HEK293 (cell line): ENCODE measurements at regions not wholly inside any gene's neighbourhood (a gene's known extent, or its start where the extent isn't known, plus 50 kb on each side); places are given as distances from the start of the nearest gene placed in this dataset.

Source experiments
- CTCF ChIA-PET: fragments of 350-600 bp; formaldehyde crosslinking; extraction: SDS; loops from one replicate; lab custom pipeline; 2021; ENCODE audit warnings: antibody characterized with exemption; lab: Yijun Ruan, JAX
- POLR2A ChIA-PET: fragments of 300-600 bp; formaldehyde crosslinking; extraction: SDS; loops from one replicate; lab custom pipeline; 2020; ENCODE audit warnings: antibody characterized with exemption, inconsistent platforms; lab: Yijun Ruan, JAX
- H3K27ac ChIP-seq: fragments of 200-500 bp; sonication (Bioruptor generic); 2 replicates; pipeline ENCODE4 v1.5.1; 2014; ENCODE audit warnings: low read depth, low read length, control low read depth, inconsistent platforms; ENCODE audit errors: extremely low read depth
- H3K36me3 ChIP-seq, 2 experiments: fragments of 200-500 bp in 1 of 2; sonication (Bioruptor generic) in 1 of 2; 1 replicate in 1 of 2; 2 replicates in 1 of 2; pipeline ENCODE4 v1.5.1; 2014 to 2017; ENCODE audit warnings: inconsistent platforms in 2 of 2, low read length in 2 of 2; ENCODE audit not compliant: control insufficient read depth in 2 of 2, insufficient read depth in 1 of 2
- H3K4me1 ChIP-seq: fragments of 200-500 bp; sonication (Bioruptor generic); 2 replicates; pipeline ENCODE4 v1.5.1; 2014; ENCODE audit warnings: mild to moderate bottlenecking, low read length, inconsistent platforms; ENCODE audit not compliant: control insufficient read depth, insufficient read depth
- H3K4me3 ChIP-seq: 2 replicates; pipeline ENCODE4 v1.5.1; 2011; ENCODE audit warnings: low read depth, mild to moderate bottlenecking, control low read depth, low read length, moderate library complexity
- H3K9me3 ChIP-seq: fragments of 200-500 bp; sonication (Bioruptor generic); 2 replicates; pipeline ENCODE4 v1.5.1; 2014; ENCODE audit warnings: low read depth, low read length, inconsistent platforms; ENCODE audit not compliant: control insufficient read depth, insufficient read depth
- BCL11B ChIP-seq: fragments of 450-650 bp; formaldehyde crosslinking; IDR thresholded peaks from 2 replicates; pipeline ENCODE4 v1.5.1; 2016; ENCODE audit warnings: low read depth, missing biosample characterization, missing genetic modification characterization
- MYNN ChIP-seq: fragments of 450-650 bp; formaldehyde crosslinking; IDR thresholded peaks from 2 replicates; pipeline ENCODE4 v1.5.1; 2016; ENCODE audit warnings: missing biosample characterization, missing genetic modification characterization, borderline replicate concordance
- ZFHX2 ChIP-seq: fragments of 450-650 bp; formaldehyde crosslinking; conservative IDR thresholded peaks from 2 replicates; pipeline ENCODE4 v1.5.1; 2016; ENCODE audit warnings: missing biosample characterization, missing genetic modification characterization
- ZFP37 ChIP-seq: fragments of 450-650 bp; formaldehyde crosslinking; IDR thresholded peaks from 2 replicates; pipeline ENCODE4 v1.5.1; 2016; ENCODE audit warnings: missing biosample characterization, missing genetic modification characterization
- ZNF138 ChIP-seq: fragments of 450-650 bp; formaldehyde crosslinking; IDR thresholded peaks from 2 replicates; pipeline ENCODE4 v1.5.1; 2016; ENCODE audit warnings: missing biosample characterization, missing genetic modification characterization, borderline replicate concordance
- ZNF175 ChIP-seq: fragments of 450-650 bp; formaldehyde crosslinking; IDR thresholded peaks from 2 replicates; pipeline ENCODE4 v1.5.1; 2016; ENCODE audit warnings: missing biosample characterization, missing genetic modification characterization
- ZNF350 ChIP-seq: fragments of 450-650 bp; formaldehyde crosslinking; IDR thresholded peaks from 2 replicates; pipeline ENCODE4 v1.5.0; 2017; ENCODE audit warnings: missing biosample characterization, mild to moderate bottlenecking, missing genetic modification characterization
- ZNF37A ChIP-seq: fragments of 450-650 bp; IDR thresholded peaks from 2 replicates; pipeline ENCODE4 v1.5.1; 2018; ENCODE audit warnings: missing biosample characterization, missing genetic modification characterization
- ZNF423 ChIP-seq: fragments of 450-650 bp; formaldehyde crosslinking; IDR thresholded peaks from 2 replicates; pipeline ENCODE4 v1.5.1; 2016; ENCODE audit warnings: missing biosample characterization, missing genetic modification characterization
- ZNF48 ChIP-seq: fragments of 450-650 bp; formaldehyde crosslinking; IDR thresholded peaks from 2 replicates; pipeline ENCODE4 v1.5.1; 2016; ENCODE audit warnings: missing biosample characterization, missing genetic modification characterization
- ZNF600 ChIP-seq: fragments of 450-650 bp; formaldehyde crosslinking; IDR thresholded peaks from 2 replicates; pipeline ENCODE4 v1.5.1; 2016; ENCODE audit warnings: missing biosample characterization, missing genetic modification characterization
- ZNF610 ChIP-seq: fragments of 450-650 bp; formaldehyde crosslinking; IDR thresholded peaks from 2 replicates; pipeline ENCODE4 v1.5.1; 2016; ENCODE audit warnings: missing biosample characterization, missing genetic modification characterization, borderline replicate concordance
- ZSCAN16 ChIP-seq: fragments of 450-650 bp; formaldehyde crosslinking; IDR thresholded peaks from 2 replicates; pipeline ENCODE4 v1.5.1; 2016; ENCODE audit warnings: missing biosample characterization, missing genetic modification characterization
- TF ChIP-seq, protein P1 (sequence below): fragments of 450-650 bp; formaldehyde crosslinking; IDR thresholded peaks from 2 replicates; pipeline ENCODE4 v1.5.1; 2016; ENCODE audit warnings: missing biosample characterization, missing genetic modification characterization
- TF ChIP-seq, protein P2 (sequence below): fragments of 450-650 bp; formaldehyde crosslinking; IDR thresholded peaks from 2 replicates; pipeline ENCODE4 v1.5.1; 2016; ENCODE audit warnings: missing biosample characterization, missing genetic modification characterization, borderline replicate concordance
- TF ChIP-seq, protein P3 (sequence below): fragments of 450-650 bp; IDR thresholded peaks from 2 replicates; pipeline ENCODE4 v1.5.1; 2018; ENCODE audit warnings: missing biosample characterization, mild to moderate bottlenecking, missing genetic modification characterization

DNA sequence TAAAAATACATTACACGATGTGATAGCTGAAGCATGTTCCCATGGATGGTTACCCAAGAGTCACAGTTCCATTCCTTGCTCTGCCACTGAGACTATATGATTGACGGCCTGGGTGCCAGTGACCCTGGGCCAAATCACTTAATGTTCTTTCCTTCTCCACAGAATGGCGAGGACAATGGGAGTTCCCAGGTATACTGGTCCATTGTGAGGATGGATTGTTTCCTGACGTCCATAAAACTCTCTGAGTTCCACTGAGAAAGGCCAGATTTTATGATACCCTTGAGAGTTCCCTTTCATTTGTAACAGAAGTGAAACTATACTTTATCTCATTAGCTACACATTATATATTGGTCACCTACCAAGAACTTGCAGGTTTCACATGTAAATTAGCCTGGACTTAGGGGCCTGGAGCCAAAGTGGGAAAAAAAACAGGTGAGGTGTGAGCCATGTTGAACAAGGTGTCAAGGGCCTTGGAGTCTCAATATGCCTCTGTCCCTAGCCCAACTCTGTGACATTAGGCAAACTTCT, 502.2 kb upstream of the DAB1 start (continued):
- TF ChIP-seq, protein P1, sequence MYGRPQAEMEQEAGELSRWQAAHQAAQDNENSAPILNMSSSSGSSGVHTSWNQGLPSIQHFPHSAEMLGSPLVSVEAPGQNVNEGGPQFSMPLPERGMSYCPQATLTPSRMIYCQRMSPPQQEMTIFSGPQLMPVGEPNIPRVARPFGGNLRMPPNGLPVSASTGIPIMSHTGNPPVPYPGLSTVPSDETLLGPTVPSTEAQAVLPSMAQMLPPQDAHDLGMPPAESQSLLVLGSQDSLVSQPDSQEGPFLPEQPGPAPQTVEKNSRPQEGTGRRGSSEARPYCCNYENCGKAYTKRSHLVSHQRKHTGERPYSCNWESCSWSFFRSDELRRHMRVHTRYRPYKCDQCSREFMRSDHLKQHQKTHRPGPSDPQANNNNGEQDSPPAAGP (tag by site-specific recombination), result no peak
- TF ChIP-seq, protein P2, sequence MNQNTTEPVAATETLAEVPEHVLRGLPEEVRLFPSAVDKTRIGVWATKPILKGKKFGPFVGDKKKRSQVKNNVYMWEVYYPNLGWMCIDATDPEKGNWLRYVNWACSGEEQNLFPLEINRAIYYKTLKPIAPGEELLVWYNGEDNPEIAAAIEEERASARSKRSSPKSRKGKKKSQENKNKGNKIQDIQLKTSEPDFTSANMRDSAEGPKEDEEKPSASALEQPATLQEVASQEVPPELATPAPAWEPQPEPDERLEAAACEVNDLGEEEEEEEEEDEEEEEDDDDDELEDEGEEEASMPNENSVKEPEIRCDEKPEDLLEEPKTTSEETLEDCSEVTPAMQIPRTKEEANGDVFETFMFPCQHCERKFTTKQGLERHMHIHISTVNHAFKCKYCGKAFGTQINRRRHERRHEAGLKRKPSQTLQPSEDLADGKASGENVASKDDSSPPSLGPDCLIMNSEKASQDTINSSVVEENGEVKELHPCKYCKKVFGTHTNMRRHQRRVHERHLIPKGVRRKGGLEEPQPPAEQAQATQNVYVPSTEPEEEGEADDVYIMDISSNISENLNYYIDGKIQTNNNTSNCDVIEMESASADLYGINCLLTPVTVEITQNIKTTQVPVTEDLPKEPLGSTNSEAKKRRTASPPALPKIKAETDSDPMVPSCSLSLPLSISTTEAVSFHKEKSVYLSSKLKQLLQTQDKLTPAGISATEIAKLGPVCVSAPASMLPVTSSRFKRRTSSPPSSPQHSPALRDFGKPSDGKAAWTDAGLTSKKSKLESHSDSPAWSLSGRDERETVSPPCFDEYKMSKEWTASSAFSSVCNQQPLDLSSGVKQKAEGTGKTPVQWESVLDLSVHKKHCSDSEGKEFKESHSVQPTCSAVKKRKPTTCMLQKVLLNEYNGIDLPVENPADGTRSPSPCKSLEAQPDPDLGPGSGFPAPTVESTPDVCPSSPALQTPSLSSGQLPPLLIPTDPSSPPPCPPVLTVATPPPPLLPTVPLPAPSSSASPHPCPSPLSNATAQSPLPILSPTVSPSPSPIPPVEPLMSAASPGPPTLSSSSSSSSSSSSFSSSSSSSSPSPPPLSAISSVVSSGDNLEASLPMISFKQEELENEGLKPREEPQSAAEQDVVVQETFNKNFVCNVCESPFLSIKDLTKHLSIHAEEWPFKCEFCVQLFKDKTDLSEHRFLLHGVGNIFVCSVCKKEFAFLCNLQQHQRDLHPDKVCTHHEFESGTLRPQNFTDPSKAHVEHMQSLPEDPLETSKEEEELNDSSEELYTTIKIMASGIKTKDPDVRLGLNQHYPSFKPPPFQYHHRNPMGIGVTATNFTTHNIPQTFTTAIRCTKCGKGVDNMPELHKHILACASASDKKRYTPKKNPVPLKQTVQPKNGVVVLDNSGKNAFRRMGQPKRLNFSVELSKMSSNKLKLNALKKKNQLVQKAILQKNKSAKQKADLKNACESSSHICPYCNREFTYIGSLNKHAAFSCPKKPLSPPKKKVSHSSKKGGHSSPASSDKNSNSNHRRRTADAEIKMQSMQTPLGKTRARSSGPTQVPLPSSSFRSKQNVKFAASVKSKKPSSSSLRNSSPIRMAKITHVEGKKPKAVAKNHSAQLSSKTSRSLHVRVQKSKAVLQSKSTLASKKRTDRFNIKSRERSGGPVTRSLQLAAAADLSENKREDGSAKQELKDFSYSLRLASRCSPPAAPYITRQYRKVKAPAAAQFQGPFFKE (tag by site-specific recombination), result no peak
- TF ChIP-seq ZFP37, result no peak
- no peak for TF ChIP-seq ZNF610 (tag by site-specific recombination)
- TF ChIP-seq MYNN, result no peak
- TF ChIP-seq ZNF138 (tag by site-specific recombination), result no peak
- no peak for TF ChIP-seq ZNF600 (tag by site-specific recombination)
- TF ChIP-seq ZNF48 (tag by site-specific recombination), result no peak
- no peak for TF ChIP-seq ZFHX2 (tag by site-specific recombination)
- TF ChIP-seq, protein P3, sequence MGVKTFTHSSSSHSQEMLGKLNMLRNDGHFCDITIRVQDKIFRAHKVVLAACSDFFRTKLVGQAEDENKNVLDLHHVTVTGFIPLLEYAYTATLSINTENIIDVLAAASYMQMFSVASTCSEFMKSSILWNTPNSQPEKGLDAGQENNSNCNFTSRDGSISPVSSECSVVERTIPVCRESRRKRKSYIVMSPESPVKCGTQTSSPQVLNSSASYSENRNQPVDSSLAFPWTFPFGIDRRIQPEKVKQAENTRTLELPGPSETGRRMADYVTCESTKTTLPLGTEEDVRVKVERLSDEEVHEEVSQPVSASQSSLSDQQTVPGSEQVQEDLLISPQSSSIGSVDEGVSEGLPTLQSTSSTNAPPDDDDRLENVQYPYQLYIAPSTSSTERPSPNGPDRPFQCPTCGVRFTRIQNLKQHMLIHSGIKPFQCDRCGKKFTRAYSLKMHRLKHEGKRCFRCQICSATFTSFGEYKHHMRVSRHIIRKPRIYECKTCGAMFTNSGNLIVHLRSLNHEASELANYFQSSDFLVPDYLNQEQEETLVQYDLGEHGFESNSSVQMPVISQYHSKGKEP (tag by site-specific recombination), result no peak

DNA sequence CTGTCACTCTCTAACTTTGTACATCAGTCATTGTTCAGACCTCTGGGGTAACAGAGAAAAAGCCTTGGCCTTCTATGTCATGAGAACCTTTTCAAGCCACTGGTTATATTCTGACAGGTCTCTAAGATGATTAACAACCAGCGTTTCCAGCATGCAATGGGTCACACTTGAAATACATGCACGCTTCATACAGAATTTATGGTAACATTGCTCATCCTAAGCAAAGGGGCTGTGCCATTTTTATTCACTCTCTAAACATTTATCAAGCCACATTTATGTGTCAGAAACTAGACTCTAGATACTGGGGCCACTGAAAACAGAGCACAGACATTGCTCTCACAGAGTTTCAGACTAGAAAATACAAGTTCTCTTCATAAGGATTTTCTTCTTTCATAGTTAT, 501.4 kb upstream of the DAB1 start:
- no peak overlapping the region for H3K4me3 ChIP-seq
- H3K9me3 ChIP-seq, result no peaks in the 10 kb centered on the region
- H3K27ac ChIP-seq, result no peak overlapping the region
- H3K36me3 ChIP-seq, result no peaks in the 10 kb centered on the region
- H3K4me1 ChIP-seq, result no peaks in the 10 kb centered on the region
- no peak for TF ChIP-seq ZNF610 (tag by site-specific recombination)
- TF ChIP-seq ZNF350 (tag by site-specific recombination), result no peak
- CTCF ChIA-PET, result no interaction called here
- POLR2A ChIA-PET, result no interaction called here

DNA sequence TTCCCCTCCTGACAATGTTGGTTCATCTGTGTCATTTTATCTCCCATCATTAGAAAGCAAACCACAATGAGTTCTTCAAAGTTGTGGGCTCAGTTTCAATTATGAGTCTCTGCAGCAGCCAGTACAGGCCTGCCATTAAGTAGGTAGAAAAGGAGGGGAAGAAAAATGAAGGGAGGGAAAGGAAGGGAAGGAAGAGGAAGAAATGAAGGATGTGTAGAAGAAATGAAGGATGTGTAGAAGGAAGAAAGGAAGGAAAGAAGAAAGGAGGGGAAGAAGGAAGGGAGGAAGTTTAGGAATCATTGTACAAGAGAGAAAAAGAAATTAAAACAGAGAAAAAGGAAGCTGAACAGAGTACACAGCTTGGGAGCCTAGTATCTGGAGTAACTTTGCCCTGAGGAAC, 498.3 kb upstream of the DAB1 start:
- TF ChIP-seq ZNF37A (tag by site-specific recombination) (no peak), ZNF610 (tag by site-specific recombination) (no peak), ZNF423 (tag by site-specific recombination) (no peak), ZSCAN16 (no peak), ZNF175 (tag by site-specific recombination) (no peak), BCL11B (no peak)

More for the DNA sequence above, 498.3 kb upstream of the DAB1 start:
- Histone ChIP-seq H3K27ac (no peak overlapping the region), H3K36me3 (no peaks in the 10 kb centered on the region), H3K9me3 (no peaks in the 10 kb centered on the region), H3K4me3 (no peak overlapping the region), H3K4me1 (no peaks in the 10 kb centered on the region)
- ChIA-PET POLR2A (no interaction called here), CTCF (no interaction called here)
